NCI-H1930 (cell line): ENCODE measurements at regions not wholly inside any gene's neighbourhood (a gene's known extent, or its start where the extent isn't known, plus 50 kb on each side); places are given as distances from the start of the nearest gene placed in this dataset.

Source experiments
- DNase-seq, 2 experiments: peaks; one replicate each; lab custom pipeline; 2025; lab: John Stamatoyannopoulos, UW

- DNase-seq, result no peak
Observed at GRCh38 chr6:2535506-2535905, 215.2 kb downstream of the MYLK4 start.

- DNase-seq, result no peak
Observed at GRCh38 chr6:2534406-2535042, 216.2 kb downstream of the MYLK4 start.

- DNase-seq, result no peak
Observed at GRCh38 chr6:2531426-2532215, 219.1 kb downstream of the MYLK4 start.

GRCh38 chr6:2529211-2529719 is 221.5 kb downstream of the MYLK4 start:
- DNase-seq, result no peak

- DNase-seq, result no peak
Observed at GRCh38 chr6:2528156-2528555, 222.6 kb downstream of the MYLK4 start.

- no peak for DNase-seq
Observed at GRCh38 chr6:2526766-2527165, 224.0 kb downstream of the MYLK4 start.

- no peak for DNase-seq
Observed at GRCh38 chr6:2524090-2524489, 226.6 kb downstream of the MYLK4 start.

- no peak for DNase-seq
Observed at GRCh38 chr6:2523061-2523460, 227.7 kb downstream of the MYLK4 start.

GRCh38 chr6:2522521-2522920 is 228.2 kb downstream of the MYLK4 start:
- DNase-seq, result no peak

- DNase-seq, result no peak
Observed at GRCh38 chr6:2517855-2518473, 232.8 kb downstream of the MYLK4 start.

GRCh38 chr6:2517401-2517800 is 233.3 kb downstream of the MYLK4 start:
- no peak for DNase-seq

- no peak for DNase-seq
Observed at GRCh38 chr6:2516059-2516458, 234.7 kb downstream of the MYLK4 start.

GRCh38 chr6:2514965-2515543 is 235.7 kb downstream of the MYLK4 start:
- no peak for DNase-seq

- DNase-seq, result no peak
Observed at GRCh38 chr6:2512802-2513201, 237.9 kb downstream of the MYLK4 start.

GRCh38 chr6:2510316-2510715 is 240.4 kb downstream of the MYLK4 start:
- DNase-seq, result no peak

GRCh38 chr6:2509711-2510110 is 241.0 kb downstream of the MYLK4 start:
- DNase-seq, result no peak

- DNase-seq, result no peak
Observed at GRCh38 chr6:2508071-2508470, 242.7 kb downstream of the MYLK4 start.

- no peak for DNase-seq
Observed at GRCh38 chr6:2507521-2508037, 243.1 kb downstream of the MYLK4 start.

- DNase-seq, result no peak
Observed at GRCh38 chr6:2507016-2507415, 243.7 kb downstream of the MYLK4 start.

GRCh38 chr6:2505624-2506023 is 245.1 kb downstream of the MYLK4 start:
- DNase-seq, result peak; percentile 32 to 42

GRCh38 chr6:2504495-2505064 is 246.1 kb downstream of the MYLK4 start:
- no peak for DNase-seq
